ENCODE measurements at regions not wholly inside any gene's neighbourhood (a gene's known extent, or its start where the extent isn't known, plus 50 kb on each side); places are given as distances from the start of the nearest gene placed in this dataset.

- TF ChIP-seq CTCF (IDR thresholded peaks at IDR 0.05; ENCODE audit: low read length) (no peak), EZH2 (IDR thresholded peaks at IDR 0.05; ENCODE audit: borderline replicate concordance, low read length) (no peak)
These were observed 68.0 kb upstream of the MTPN start for GRCh38 chr7:136045181-136045580.

Data from OCI-LY1 (cell line).